Fibroblast of skin of right quadriceps (primary cell): ENCODE measurements at regions not wholly inside any gene's neighbourhood (a gene's known extent, or its start where the extent isn't known, plus 50 kb on each side); places are given as distances from the start of the nearest gene placed in this dataset.

Source experiments
- DNase-seq: peaks from one replicate; pipeline ENCODE4 v3.0.0-alpha.2; 2013

DNA sequence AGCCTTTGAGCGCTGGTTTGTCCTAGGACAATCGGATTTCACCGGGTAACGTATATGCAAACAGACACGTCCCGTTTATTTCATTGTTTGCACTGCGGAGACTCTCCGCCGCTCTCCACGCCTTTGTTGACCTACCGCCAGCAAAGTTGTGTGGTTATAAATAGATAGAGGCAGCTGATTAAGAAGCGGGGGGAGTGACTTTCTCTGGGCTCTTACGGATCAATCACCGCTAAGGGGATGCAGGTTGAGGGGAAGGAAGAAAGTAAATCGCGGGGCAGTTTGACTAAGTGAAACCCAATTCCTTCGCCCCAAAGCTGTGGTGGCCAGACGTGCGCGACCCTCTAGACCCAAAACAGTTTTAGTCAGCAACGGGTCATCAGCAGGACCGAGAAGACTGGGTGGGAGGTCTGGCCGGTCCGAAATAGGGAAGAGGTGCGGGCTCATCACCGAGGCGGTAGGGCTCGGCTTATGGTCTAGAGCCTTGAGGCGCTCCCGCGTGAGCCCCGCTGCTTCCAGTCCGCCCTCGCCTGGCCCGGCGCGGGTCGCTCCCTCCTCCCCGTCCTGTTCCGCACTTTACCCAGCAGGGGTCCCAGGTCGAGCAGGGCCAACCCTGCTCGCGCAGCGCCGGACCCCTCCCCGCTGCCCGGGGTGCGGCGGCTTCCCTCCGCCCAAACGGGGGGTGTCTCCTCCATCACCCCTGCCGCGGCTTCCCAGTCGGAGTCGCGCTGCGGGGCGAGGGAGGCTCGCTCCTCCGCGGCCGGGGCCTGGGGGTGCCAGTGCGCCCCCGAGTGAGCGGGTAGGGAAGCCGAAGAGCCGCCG, 120.8 kb upstream of the RRP15 start:
- peak; percentile 14 for DNase-seq

DNA sequence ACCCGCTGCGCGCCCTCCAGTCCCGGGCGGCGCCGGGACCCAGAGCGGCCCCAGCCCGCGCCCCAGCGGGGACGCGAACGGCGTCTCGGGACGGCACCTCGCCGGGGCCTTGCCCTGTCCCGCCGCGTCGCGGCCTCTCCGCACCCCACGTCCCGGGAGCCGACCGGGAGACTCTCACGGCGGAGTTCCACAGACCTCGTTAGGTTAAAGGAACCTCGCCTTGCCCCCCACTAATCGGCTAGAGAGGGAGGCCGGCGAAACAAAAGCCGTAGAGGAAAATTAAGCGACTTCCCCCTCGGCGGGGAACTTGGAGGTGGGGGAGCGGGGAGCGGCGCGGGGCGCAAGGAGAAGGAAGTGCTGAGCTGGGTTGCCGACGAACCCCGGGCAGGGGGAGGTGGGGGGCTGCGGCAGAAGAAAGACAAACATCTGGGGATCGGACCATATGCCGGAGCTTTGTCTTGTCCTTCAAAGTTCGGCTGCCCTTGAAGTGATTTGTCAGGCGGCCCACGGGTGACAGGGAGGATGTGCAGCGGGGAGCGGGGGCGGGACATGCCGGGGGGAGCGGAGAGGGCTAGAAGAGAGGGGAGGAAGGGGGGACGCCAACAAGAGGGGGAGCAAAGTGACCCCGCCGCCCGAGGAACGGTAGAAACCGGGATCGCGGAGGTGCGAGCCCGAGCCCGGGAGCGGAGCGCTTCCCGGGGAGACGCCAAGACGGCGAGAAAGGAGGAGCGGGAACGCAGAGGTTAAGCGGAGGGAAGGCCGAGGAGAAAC, 120.0 kb upstream of the RRP15 start:
- DNase-seq = peak; percentile 7

DNA sequence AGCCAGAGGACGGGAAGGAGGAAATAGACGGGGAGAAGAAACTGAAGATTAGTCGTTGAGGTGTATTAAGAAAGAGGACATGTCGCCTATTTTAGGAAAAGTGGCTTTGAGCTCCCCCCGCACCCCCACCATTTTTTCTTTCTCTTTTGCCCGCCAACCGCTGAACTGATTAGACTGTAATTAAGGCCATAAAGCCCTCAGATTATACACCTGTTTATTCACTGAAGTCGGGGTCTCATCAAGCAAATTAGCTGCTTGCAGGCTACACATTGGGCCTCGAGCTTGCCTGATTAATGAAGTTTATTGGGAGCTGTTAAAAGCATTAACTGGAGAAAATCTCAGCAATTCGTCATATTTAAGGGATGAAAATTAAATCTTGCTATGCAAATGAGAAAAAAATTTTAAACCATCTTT, 119.4 kb upstream of the RRP15 start:
- DNase-seq = no peak

DNA sequence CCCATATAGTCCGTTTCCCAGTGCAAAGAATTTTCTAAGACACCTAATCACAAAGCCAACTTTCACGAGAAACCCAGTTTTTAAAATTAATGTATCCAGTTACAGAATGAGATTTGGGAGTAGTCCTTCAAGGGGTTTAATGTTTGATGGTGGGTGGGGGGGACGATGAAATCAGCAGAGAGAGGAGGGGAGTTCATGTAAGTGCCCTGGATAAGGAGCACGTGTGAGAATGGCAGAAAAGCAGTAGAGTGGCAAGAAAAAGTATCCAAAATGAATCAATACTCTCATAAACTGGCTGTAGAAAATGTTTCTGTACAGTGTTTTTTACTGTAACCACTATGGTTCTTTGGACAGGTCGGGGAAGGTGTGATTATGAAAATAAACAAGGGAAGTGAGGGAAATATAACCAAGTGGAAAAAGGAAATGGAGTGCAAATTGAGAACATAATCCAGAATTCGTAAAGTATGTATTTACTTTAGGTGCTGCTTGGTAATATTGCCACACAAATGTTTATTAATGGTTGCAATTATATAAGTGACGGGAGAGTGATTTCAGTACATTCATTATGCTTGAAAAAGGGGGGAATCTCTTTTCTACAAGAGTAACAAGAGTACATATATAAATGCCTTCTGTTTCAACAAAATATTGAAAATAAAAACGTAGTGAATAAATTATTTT, 118.7 kb upstream of the RRP15 start:
- DNase-seq = no peak

DNA sequence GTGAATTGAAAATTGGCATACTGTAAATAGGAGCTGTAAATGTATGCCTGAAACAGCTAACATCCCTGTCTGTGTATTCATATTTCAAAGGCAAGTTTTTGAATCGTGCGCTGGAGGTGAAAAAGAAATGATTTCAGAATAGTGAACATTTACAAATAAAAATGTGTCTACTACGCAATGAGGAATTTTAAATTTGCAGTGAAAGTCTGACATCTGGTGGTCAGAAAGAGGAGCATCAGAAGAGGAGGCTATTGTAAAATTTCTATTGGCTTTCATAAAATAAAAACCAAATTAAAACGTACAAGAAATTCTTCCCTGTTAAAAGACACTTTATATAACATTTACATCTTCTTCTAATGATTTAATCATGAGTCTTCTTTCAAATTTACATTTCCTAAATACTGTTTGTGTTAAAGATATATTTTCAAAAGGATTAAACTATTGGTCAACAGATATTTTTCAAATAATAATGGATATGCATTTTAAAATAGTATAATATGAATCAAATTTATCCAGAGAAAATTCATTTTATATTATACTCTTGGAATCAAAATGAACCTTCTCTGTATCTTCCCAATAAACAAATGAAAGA, 113.7 kb upstream of the RRP15 start:
- peak; percentile 35 for DNase-seq

DNA sequence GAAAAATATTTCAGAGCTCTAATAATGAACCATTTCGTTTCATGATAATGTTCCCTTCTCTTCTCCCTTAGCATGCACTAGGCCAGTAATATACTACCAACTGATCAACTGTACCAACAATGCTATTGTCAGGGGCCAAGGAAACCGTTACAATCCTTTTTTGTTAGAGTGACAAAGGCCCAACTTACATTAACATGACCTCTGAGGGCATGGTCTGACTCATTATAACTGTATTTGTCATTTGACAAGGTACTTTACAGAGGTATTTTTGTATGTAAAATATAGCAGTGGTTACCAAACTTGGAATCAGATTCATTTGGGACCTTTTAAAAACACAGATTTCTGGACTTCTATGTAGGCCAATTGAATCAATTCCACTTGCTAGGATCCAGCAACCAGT, 102.6 kb upstream of the RRP15 start:
- no peak for DNase-seq

DNA sequence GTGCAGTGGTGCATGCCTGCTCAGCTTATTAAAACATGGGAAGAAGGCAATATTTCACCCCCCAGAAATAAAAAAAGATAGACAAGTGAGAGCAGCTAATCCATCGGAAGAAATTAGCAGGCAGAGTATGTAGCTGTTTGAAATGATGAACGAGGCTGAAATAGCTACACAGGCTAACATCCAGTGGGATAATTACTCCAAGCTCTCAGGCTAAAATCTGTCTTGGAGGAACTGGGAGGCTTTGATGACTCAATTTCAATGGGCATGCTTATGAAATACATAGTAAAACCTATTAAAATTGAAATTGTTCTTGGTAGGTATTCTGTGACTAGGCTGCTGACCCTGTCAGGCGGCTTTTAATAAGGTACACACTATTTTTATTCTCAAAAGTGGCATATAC, 84.1 kb upstream of the RRP15 start:
- peak; percentile 4 for DNase-seq

DNA sequence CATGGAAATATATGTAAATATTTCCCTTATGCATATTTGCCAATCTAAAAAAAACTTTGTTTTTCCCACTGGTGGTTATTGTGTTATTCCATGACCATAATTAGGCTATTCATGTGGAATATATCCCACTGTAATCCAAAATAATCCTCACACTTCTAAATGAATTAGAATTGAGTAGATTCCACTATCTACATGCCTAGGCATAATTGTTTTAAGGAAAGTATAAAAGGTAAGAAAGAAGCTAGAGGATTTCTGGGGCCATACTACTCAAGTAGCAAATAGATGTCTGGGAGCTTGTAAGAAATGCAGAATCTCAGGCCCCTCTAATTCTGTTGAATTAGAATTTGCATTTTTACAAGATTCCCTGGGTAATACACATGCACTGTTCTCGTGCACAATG, 83.5 kb upstream of the RRP15 start:
- no peak for DNase-seq

DNA sequence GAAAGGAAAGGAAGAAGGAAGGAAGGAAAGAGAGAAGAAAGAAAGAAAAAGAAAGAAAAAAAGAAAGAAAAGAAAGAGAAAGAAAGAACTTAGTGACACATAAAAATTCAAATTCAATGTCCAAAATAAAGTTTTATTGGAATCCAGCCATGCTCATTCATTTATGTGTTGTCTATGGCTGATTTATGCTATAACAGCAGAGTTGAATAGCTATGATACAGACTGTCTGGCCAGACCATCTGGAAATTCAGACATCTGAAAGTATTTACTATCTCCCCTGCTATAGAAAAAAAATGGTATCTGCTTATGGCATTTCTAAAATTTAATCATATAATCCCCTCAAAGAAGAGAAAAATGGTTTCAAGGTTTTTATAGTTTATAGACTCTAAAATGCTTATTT, 79.4 kb upstream of the RRP15 start:
- no peak for DNase-seq

DNA sequence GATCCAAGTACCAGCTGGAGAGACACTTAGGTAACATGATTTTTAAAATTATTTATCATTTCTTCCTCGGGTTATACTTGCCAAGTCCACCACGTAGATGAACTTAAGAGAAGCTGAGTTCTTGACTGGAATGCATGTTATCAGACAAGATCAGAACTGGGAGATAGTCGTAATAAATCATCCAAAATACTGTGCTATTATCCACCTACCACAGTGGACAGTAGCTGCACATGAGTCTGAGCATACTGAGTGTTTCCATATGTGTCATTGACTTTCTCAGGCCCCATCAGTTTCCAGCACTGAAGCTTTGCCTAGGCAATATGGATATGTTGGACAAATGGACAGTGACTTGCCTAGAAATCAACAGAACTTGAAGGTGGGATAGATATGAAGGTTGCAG, 77.9 kb upstream of the RRP15 start:
- DNase-seq = peak; percentile 8

DNA sequence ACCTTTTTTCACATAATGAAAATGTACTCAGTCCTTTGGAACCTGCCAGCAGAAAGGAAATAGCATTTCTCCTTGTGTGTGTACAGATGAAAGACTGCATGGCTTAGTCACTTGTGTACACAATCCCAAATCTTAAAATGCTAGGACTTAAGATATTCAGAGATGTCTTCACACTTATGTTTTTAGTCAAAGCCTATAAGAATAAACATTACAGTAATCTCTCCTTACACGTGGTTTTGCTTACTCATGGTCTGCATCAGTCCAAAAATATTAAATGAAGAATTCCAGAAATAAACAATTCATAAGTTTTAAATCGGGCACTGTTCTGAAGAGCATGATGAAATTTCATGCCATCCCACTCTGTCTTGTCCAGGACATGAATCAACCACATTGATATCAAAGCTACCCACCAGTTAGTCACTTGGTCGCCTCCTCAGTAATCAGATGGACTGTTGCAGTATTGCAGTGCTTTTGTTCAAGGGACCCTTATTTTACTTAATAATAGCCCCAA, 75.7 kb upstream of the RRP15 start:
- peak; percentile 75 for DNase-seq

DNA sequence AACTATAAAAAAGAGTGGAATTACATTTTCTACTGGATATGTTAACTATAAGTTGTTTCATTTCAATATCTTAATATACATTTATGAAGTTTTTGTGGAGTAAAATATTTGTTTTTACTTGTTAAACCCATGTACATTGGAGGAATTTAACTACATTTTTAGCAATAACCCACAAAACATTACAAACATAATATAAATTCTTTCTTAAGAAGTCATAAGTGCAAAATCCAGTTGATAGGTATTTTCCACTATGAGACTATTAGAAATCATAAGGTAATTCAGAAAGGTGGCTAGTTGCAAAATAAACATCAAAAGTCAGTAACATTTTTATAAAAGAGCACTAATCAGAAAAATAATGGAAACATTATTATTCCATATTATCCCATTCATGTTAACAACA, 73.9 kb upstream of the RRP15 start:
- DNase-seq = peak; percentile 32

DNA sequence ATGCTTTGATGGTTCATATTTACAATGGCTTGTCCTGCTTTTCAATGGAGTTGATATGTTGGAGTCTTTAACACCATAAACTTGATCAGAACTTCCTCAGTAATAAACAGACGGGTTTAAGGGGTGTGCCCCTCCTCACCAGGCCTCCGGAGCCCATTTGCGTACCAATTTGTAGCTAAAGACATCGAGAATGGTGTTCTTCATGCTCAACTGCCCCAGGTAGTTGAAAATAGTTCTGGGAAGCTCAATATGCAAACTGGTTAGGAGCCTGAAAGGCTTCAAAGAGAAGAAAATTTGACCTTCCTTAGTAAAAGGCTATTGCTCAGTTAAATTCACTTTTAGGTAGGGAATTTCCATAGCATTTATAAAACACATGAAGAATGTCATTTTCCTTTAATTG, 68.1 kb upstream of the RRP15 start:
- no peak for DNase-seq

DNA sequence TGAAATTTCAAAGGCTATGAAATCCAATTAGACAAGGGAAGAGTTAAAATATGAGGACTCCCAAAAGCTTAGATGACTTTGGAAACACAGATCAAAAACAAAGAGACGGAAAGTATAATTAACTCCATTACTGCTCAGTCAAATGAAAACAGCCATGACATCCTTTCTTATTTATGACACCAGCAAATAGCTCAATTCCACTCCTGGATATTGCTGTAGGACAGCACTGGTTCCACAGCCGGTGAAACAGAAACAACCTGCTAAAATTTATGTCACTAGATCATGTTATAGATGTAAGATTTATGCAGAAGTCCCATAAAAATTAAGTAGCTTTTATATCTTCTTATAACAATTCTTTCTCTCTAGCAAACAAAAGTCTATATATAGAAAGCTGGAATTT, 65.6 kb upstream of the RRP15 start:
- no peak for DNase-seq

DNA sequence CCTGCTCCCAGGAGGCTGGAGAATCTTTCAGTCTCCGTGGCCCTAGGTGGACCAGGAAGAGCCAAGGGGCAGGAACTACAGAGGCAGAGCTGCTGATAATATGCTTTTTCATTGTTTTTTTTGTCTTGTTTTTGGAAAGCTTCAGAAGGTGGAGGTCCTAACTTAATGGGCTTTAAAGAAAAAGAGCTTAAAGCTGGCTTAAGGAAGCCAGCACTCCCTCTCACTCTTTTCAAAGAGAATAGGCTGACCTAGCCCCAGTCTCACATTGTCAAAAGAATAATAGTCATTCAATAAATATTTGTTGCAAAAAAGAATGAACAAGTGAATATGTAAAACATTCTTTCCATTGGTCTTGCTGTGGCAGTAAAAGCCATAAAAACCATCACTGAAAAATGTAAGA, 61.0 kb upstream of the RRP15 start:
- DNase-seq = no peak

DNA sequence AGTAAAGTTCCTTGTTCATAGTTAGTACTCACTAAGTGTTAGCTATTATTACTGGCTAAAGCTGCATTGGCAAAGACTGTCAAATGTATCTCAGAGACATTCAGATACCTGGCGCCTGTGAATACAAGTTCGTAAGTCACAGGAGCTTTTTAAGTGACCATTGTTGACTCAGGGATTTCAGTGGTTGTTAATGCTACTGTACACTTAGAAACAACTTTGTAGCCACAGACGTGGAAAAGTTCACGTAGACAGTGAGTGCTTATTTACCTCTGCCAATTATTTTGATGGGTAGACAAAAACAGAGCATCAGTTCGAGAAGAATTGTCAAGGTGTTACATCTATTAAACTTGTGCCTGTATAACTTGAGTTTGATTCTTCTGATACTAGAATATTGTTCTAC, 59.1 kb upstream of the RRP15 start:
- no peak for DNase-seq
